Gastrocnemius medialis (tissue), 4 donors: ENCODE measurements at regions not wholly inside any gene's neighbourhood (a gene's known extent, or its start where the extent isn't known, plus 50 kb on each side); places are given as distances from the start of the nearest gene placed in this dataset.

Experiments used
- POLR2A ChIP-seq, 2 donors: fragments of 450-650 bp; IDR thresholded peaks; one replicate each; pipeline ENCODE4 v1.6.1; 2017; ENCODE audit warnings: antibody characterized with exemption in 2 of 2, mild to moderate bottlenecking in 2 of 2, moderate library complexity in 2 of 2
- TF ChIP-seq, protein P1 (sequence below), 5 experiments: fragments of 450-650 bp in 3 of 5; fragments of 200-600 bp in 2 of 5; sonication (generic) in 2 of 5; IDR thresholded peaks in 4 of 5; conservative IDR thresholded peaks in 1 of 5; 1 replicate in 4 of 5; 2 replicates in 1 of 5; pipeline ENCODE4 v1.5.1; 2016 to 2019; ENCODE audit warnings: antibody characterized with exemption in 5 of 5, mild to moderate bottlenecking in 3 of 5, moderate library complexity in 3 of 5

DNA sequence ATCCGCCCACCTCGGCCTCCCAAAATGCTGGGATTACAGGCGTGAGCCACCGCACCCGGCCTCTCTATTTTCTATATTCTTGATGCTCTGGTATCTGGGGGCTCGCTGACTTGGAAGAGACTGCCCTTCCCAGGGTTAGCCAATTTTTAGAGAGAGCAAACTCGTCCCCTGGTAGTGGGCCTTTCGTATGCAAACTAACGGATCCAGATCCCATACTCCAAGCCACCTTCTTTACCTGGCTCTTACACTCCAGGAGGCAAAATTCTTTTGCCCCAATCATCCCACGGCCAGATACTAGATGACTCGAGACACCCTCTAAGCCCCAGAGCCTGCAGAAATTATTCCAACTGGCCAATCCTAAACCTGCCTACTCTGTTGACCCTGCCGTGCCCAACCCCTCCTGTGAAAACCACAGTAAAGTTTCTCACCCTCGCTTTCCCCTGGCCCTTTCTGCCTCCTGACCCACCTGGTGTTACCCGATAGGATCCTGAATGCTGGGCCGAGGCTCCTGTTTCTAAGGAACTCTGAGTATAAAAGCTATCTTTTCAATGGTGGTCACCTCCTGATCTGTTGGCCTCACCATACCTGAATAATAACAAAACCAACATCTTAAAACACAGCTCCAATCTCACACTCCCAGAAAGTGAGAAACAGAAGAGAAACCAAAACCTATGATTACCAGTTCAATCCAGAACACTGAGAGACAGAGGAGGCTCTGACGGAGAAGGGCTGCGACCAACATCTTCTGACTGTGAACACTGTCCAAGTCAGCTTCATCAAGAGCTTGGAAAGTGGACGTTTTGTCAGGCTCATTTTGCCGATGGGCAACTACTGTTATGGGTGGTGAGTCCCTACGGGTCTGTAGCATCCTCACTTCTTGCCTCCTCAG, 57.6 kb upstream of the ZNF532 start:
- TF ChIP-seq, protein P1, sequence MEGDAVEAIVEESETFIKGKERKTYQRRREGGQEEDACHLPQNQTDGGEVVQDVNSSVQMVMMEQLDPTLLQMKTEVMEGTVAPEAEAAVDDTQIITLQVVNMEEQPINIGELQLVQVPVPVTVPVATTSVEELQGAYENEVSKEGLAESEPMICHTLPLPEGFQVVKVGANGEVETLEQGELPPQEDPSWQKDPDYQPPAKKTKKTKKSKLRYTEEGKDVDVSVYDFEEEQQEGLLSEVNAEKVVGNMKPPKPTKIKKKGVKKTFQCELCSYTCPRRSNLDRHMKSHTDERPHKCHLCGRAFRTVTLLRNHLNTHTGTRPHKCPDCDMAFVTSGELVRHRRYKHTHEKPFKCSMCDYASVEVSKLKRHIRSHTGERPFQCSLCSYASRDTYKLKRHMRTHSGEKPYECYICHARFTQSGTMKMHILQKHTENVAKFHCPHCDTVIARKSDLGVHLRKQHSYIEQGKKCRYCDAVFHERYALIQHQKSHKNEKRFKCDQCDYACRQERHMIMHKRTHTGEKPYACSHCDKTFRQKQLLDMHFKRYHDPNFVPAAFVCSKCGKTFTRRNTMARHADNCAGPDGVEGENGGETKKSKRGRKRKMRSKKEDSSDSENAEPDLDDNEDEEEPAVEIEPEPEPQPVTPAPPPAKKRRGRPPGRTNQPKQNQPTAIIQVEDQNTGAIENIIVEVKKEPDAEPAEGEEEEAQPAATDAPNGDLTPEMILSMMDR (IDR thresholded peaks at IDR 0.05 in 4 of 5, conservative IDR thresholded peaks at IDR 0.05 in 1 of 5): no peak
- no peak for TF ChIP-seq POLR2A (IDR thresholded peaks at IDR 0.05)
